ENCODE measurements at regions not wholly inside any gene's neighbourhood (a gene's known extent, or its start where the extent isn't known, plus 50 kb on each side); places are given as distances from the start of the nearest gene placed in this dataset.
"Not testable (repeated sequence)": the region's sequence is repeated elsewhere in the genome, so short reads cannot be mapped to it uniquely, and the experiment has no call there.

- Histone ChIP-seq H3K27ac (no peak overlapping the region), H3K4me3 (no peak overlapping the region), H3K9ac (no peak overlapping the region), H3K4me1 (no peaks in the 10 kb centered on the region), H4K20me1 (no peaks in the 10 kb centered on the region), H3K9me3 (no peaks in the 10 kb centered on the region), H3K27me3 (no peaks in the 10 kb centered on the region), H3K4me2 (no peak overlapping the region), H3K36me3 (no peaks in the 10 kb centered on the region)
- TF ChIP-seq Cebpa-rat (IDR thresholded peaks at IDR 0.05) = no peak
These were observed 178.7 kb upstream of the FBXL17 start for GRCh38 chr5:108560581-108560980.

GRCh38 chr5:108560166-108560565 is 178.3 kb upstream of the FBXL17 start:
- no peaks in the 10 kb centered on the region for H3K27me3 ChIP-seq
- no peaks in the 10 kb centered on the region for H3K36me3 ChIP-seq
- H3K9me3 ChIP-seq = no peaks in the 10 kb centered on the region
- no peaks in the 10 kb centered on the region for H3K4me1 ChIP-seq
- H3K4me2 ChIP-seq = no peak overlapping the region
- no peak for TF ChIP-seq Cebpa-rat (IDR thresholded peaks at IDR 0.05)
- H4K20me1 ChIP-seq = no peaks in the 10 kb centered on the region
- H3K4me3 ChIP-seq = no peak overlapping the region
- no peak overlapping the region for H3K9ac ChIP-seq
- no peak overlapping the region for H3K27ac ChIP-seq

GRCh38 chr5:108558840-108559239 is 176.9 kb upstream of the FBXL17 start:
- H3K4me1 ChIP-seq, H3K27ac ChIP-seq, H3K9ac ChIP-seq, H3K36me3 ChIP-seq, H4K20me1 ChIP-seq, H3K27me3 ChIP-seq, H3K4me3 ChIP-seq, H3K9me3 ChIP-seq, H3K4me2 ChIP-seq: not testable (repeated sequence)

- not testable (repeated sequence) for H3K9me3 ChIP-seq, H3K4me1 ChIP-seq, H4K20me1 ChIP-seq, H3K27me3 ChIP-seq, H3K4me2 ChIP-seq, H3K9ac ChIP-seq, H3K4me3 ChIP-seq, H3K36me3 ChIP-seq, H3K27ac ChIP-seq
These were observed 176.2 kb upstream of the FBXL17 start for GRCh38 chr5:108558142-108558541.

- no peak overlapping the region for H3K4me3 ChIP-seq
- no peak overlapping the region for H3K4me2 ChIP-seq
- H3K4me1 ChIP-seq = no peaks in the 10 kb centered on the region
- H3K36me3 ChIP-seq = no peaks in the 10 kb centered on the region
- H3K27ac ChIP-seq = no peak overlapping the region
- no peaks in the 10 kb centered on the region for H3K9me3 ChIP-seq
- no peak overlapping the region for H3K9ac ChIP-seq
- H4K20me1 ChIP-seq = no peaks in the 10 kb centered on the region
- no peak for TF ChIP-seq Cebpa-rat (IDR thresholded peaks at IDR 0.05)
- no peaks in the 10 kb centered on the region for H3K27me3 ChIP-seq
These were observed 175.8 kb upstream of the FBXL17 start for GRCh38 chr5:108557686-108558085.

- no peak for TF ChIP-seq Cebpa-rat (IDR thresholded peaks at IDR 0.05)
- no peaks in the 10 kb centered on the region for H3K9me3 ChIP-seq
These were observed 174.7 kb upstream of the FBXL17 start for GRCh38 chr5:108556441-108557145.

GRCh38 chr5:108548684-108549596 is 167.0 kb upstream of the FBXL17 start:
- Histone ChIP-seq H3K27me3 (no peaks in the 10 kb centered on the region), H3K36me3 (no peaks in the 10 kb centered on the region), H4K20me1 (no peaks in the 10 kb centered on the region), H3K4me2 (no peak overlapping the region), H3K4me3 (no peak overlapping the region), H3K9me3 (no peaks in the 10 kb centered on the region), H3K4me1 (no peaks in the 10 kb centered on the region), H3K27ac (no peak overlapping the region), H3K9ac (no peak overlapping the region)
- no peak for TF ChIP-seq Cebpa-rat (IDR thresholded peaks at IDR 0.05)

More at GRCh38 chr5:108556441-108557145, 174.7 kb upstream of the FBXL17 start:
- Histone ChIP-seq H3K4me3 (no peak overlapping the region), H3K4me1 (no peaks in the 10 kb centered on the region), H3K27me3 (no peaks in the 10 kb centered on the region), H3K4me2 (no peak overlapping the region), H3K36me3 (no peaks in the 10 kb centered on the region), H4K20me1 (no peaks in the 10 kb centered on the region), H3K9ac (no peak overlapping the region), H3K27ac (no peak overlapping the region)

GRCh38 chr5:108546939-108547338 is 165.0 kb upstream of the FBXL17 start:
- Histone ChIP-seq H3K9me3 (no peaks in the 10 kb centered on the region), H3K4me1 (no peaks in the 10 kb centered on the region), H4K20me1 (no peaks in the 10 kb centered on the region), H3K4me3 (no peak overlapping the region), H3K27me3 (no peaks in the 10 kb centered on the region), H3K36me3 (no peaks in the 10 kb centered on the region), H3K4me2 (no peak overlapping the region), H3K9ac (no peak overlapping the region), H3K27ac (no peak overlapping the region)
- TF ChIP-seq Cebpa-rat (IDR thresholded peaks at IDR 0.05) = no peak

GRCh38 chr5:108545301-108545700 is 163.4 kb upstream of the FBXL17 start:
- Histone ChIP-seq H3K27ac (no peak overlapping the region), H3K27me3 (no peaks in the 10 kb centered on the region), H3K4me1 (no peaks in the 10 kb centered on the region), H4K20me1 (no peaks in the 10 kb centered on the region), H3K4me3 (no peak overlapping the region), H3K9ac (no peak overlapping the region), H3K4me2 (no peak overlapping the region), H3K36me3 (no peaks in the 10 kb centered on the region), H3K9me3 (no peaks in the 10 kb centered on the region)
- TF ChIP-seq Cebpa-rat (IDR thresholded peaks at IDR 0.05) = no peak

- H3K9ac ChIP-seq = no peak overlapping the region
- H3K4me2 ChIP-seq = no peak overlapping the region
- H3K4me3 ChIP-seq = no peak overlapping the region
- H3K36me3 ChIP-seq = no peaks in the 10 kb centered on the region
- H4K20me1 ChIP-seq = no peaks in the 10 kb centered on the region
- no peaks in the 10 kb centered on the region for H3K4me1 ChIP-seq
- no peak overlapping the region for H3K27ac ChIP-seq
- H3K9me3 ChIP-seq = no peaks in the 10 kb centered on the region
- no peaks in the 10 kb centered on the region for H3K27me3 ChIP-seq
- no peak for TF ChIP-seq Cebpa-rat (IDR thresholded peaks at IDR 0.05)
These were observed 161.6 kb upstream of the FBXL17 start for GRCh38 chr5:108543486-108543885.
